OCI-LY1 (cell line): ENCODE measurements at regions not wholly inside any gene's neighbourhood (a gene's known extent, or its start where the extent isn't known, plus 50 kb on each side); places are given as distances from the start of the nearest gene placed in this dataset.

ENCODE experiments used
- EZH2 ChIP-seq: fragments of 200-600 bp; sonication (generic), shearing (Covaris generic); IDR thresholded peaks from 2 replicates; pipeline ENCODE4 v1.8.0; 2017; ENCODE audit warnings: borderline replicate concordance, mixed run types, mild to moderate bottlenecking, antibody characterized with exemption, low read length, moderate library complexity, mixed read lengths
- TF ChIP-seq, protein P1 (sequence below): fragments of 200-600 bp; sonication (generic), shearing (Covaris generic); IDR thresholded peaks from 2 replicates; pipeline ENCODE4 v1.5.1; 2017; ENCODE audit warnings: mild to moderate bottlenecking, antibody characterized with exemption, low read length, moderate library complexity, mixed read lengths

DNA sequence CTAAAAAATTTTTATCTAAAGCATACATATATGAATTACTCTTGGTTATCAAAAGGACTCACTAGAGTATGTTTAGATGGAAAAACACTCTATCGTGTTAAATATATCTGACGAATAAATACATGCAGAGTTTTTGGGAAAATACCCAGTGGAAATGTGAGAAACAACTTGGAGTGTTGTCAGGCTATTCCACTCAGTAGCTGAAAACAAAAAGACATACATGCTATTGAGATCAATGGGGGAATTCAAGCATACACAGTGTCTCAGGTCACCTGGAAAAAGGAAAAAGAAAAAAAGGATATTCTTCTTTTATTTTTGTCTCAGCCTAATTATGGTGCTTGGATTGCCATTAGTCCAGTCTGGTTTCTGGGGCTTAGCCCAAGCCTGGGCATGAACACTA is 247.0 kb upstream of the LYPLAL1 start:
- TF ChIP-seq, protein P1, sequence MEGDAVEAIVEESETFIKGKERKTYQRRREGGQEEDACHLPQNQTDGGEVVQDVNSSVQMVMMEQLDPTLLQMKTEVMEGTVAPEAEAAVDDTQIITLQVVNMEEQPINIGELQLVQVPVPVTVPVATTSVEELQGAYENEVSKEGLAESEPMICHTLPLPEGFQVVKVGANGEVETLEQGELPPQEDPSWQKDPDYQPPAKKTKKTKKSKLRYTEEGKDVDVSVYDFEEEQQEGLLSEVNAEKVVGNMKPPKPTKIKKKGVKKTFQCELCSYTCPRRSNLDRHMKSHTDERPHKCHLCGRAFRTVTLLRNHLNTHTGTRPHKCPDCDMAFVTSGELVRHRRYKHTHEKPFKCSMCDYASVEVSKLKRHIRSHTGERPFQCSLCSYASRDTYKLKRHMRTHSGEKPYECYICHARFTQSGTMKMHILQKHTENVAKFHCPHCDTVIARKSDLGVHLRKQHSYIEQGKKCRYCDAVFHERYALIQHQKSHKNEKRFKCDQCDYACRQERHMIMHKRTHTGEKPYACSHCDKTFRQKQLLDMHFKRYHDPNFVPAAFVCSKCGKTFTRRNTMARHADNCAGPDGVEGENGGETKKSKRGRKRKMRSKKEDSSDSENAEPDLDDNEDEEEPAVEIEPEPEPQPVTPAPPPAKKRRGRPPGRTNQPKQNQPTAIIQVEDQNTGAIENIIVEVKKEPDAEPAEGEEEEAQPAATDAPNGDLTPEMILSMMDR = no peak
- no peak for TF ChIP-seq EZH2
